DND-41 (cell line): ENCODE measurements at regions not wholly inside any gene's neighbourhood (a gene's known extent, or its start where the extent isn't known, plus 50 kb on each side); places are given as distances from the start of the nearest gene placed in this dataset.

ENCODE experiments used
- CTCF ChIP-seq: IDR thresholded peaks from 2 replicates; pipeline ENCODE4 v1.5.1; 2012; ENCODE audit warnings: borderline replicate concordance, low read length, moderate library complexity, mild to moderate bottlenecking; ENCODE audit not compliant: poor library complexity, severe bottlenecking; ENCODE audit errors: extremely low read depth
- EZH2 ChIP-seq: IDR thresholded peaks from 3 replicates; pipeline ENCODE4 v1.6.1; 2012; ENCODE audit warnings: borderline replicate concordance, low read depth, mild to moderate bottlenecking, moderate library complexity, low read length, inconsistent platforms; ENCODE audit not compliant: severe bottlenecking

- TF ChIP-seq CTCF (no peak), EZH2 (no peak)
These were observed 2549.4 kb downstream of the PCDH9 start for GRCh38 chr13:64680739-64681138.
